ENCODE measurements at regions not wholly inside any gene's neighbourhood (a gene's known extent, or its start where the extent isn't known, plus 50 kb on each side); places are given as distances from the start of the nearest gene placed in this dataset.

GRCh38 chr16:13779676-13780075 is 140.3 kb upstream of the ERCC4 start:
- no peak for DNase-seq (ENCODE audit: low spot score)
- Mint-ChIP-seq H3K4me1 (ENCODE audit: low read depth) (no peaks in the 10 kb centered on the region), H3K4me3 (no peak overlapping the region), H3K27ac (no peak overlapping the region), H3K27me3 (ENCODE audit: insufficient read depth) (no peaks in the 10 kb centered on the region), H3K9me3 (peaks cover 13% of the 10 kb centered on the region), H3K36me3 (ENCODE audit: low read depth) (no peaks in the 10 kb centered on the region)
- intact Hi-C loops (cut with micrococcal nuclease), result no loop called here

- Mint-ChIP-seq H3K4me1 (ENCODE audit: low read depth) (no peaks in the 10 kb centered on the region), H3K27ac (no peak overlapping the region), H3K4me3 (no peak overlapping the region), H3K27me3 (ENCODE audit: insufficient read depth) (no peaks in the 10 kb centered on the region), H3K36me3 (ENCODE audit: low read depth) (no peaks in the 10 kb centered on the region), H3K9me3 (peaks cover 10% of the 10 kb centered on the region)
- DNase-seq (ENCODE audit: low spot score), result no peak
- intact Hi-C loops (cut with micrococcal nuclease), result no loop called here
Measured at GRCh38 chr16:13780406-13781168, 139.4 kb upstream of the ERCC4 start.

- Mint-ChIP-seq H3K36me3 (ENCODE audit: low read depth) (no peaks in the 10 kb centered on the region), H3K4me1 (ENCODE audit: low read depth) (no peaks in the 10 kb centered on the region), H3K27ac (no peak overlapping the region), H3K4me3 (no peak overlapping the region), H3K9me3 (peaks cover 5% of the 10 kb centered on the region), H3K27me3 (ENCODE audit: insufficient read depth) (no peaks in the 10 kb centered on the region)
- intact Hi-C loops (cut with micrococcal nuclease), result no loop called here
- no peak for DNase-seq (ENCODE audit: low spot score)
Measured at GRCh38 chr16:13781169-13781564, 138.8 kb upstream of the ERCC4 start.

GRCh38 chr16:13781575-13782338 is 138.2 kb upstream of the ERCC4 start:
- H3K9me3 Mint-ChIP-seq, result peaks cover 5% of the 10 kb centered on the region
- H3K27me3 Mint-ChIP-seq (ENCODE audit: insufficient read depth), result no peaks in the 10 kb centered on the region
- intact Hi-C loops (cut with micrococcal nuclease), result no loop called here
- H3K4me3 Mint-ChIP-seq, result no peak overlapping the region
- no peak for DNase-seq (ENCODE audit: low spot score)
- H3K27ac Mint-ChIP-seq, result no peak overlapping the region
- H3K36me3 Mint-ChIP-seq (ENCODE audit: low read depth), result no peaks in the 10 kb centered on the region
- H3K4me1 Mint-ChIP-seq (ENCODE audit: low read depth), result no peaks in the 10 kb centered on the region

- intact Hi-C loops (cut with micrococcal nuclease), result no loop called here
- Mint-ChIP-seq H3K4me3 (no peak overlapping the region), H3K27ac (no peak overlapping the region), H3K27me3 (ENCODE audit: insufficient read depth) (no peaks in the 10 kb centered on the region), H3K9me3 (peaks cover 7% of the 10 kb centered on the region), H3K36me3 (ENCODE audit: low read depth) (no peaks in the 10 kb centered on the region), H3K4me1 (ENCODE audit: low read depth) (no peaks in the 10 kb centered on the region)
- DNase-seq (ENCODE audit: low spot score), result no peak
Measured at GRCh38 chr16:13791095-13791494, 128.9 kb upstream of the ERCC4 start.

- no peak for DNase-seq (ENCODE audit: low spot score)
- Mint-ChIP-seq H3K9me3 (peaks cover 7% of the 10 kb centered on the region), H3K36me3 (ENCODE audit: low read depth) (no peaks in the 10 kb centered on the region), H3K27ac (no peak overlapping the region), H3K27me3 (ENCODE audit: insufficient read depth) (no peaks in the 10 kb centered on the region), H3K4me3 (no peak overlapping the region), H3K4me1 (ENCODE audit: low read depth) (no peaks in the 10 kb centered on the region)
- intact Hi-C loops (cut with micrococcal nuclease), result no loop called here
Measured at GRCh38 chr16:13793841-13794409, 126.0 kb upstream of the ERCC4 start.

GRCh38 chr16:13795131-13795530 is 124.8 kb upstream of the ERCC4 start:
- Mint-ChIP-seq H3K9me3 (peaks cover 7% of the 10 kb centered on the region), H3K4me3 (no peak overlapping the region), H3K36me3 (ENCODE audit: low read depth) (no peaks in the 10 kb centered on the region), H3K4me1 (ENCODE audit: low read depth) (no peaks in the 10 kb centered on the region), H3K27me3 (ENCODE audit: insufficient read depth) (no peaks in the 10 kb centered on the region), H3K27ac (no peak overlapping the region)
- intact Hi-C loops (cut with micrococcal nuclease), result no loop called here
- DNase-seq (ENCODE audit: low spot score), result no peak

- no peaks in the 10 kb centered on the region for H3K4me1 Mint-ChIP-seq (ENCODE audit: low read depth)
- no peak for DNase-seq (ENCODE audit: low spot score)
- intact Hi-C loops (cut with micrococcal nuclease), result no loop called here
Measured at GRCh38 chr16:13797718-13798117, 122.2 kb upstream of the ERCC4 start.

GRCh38 chr16:13798211-13798610 is 121.7 kb upstream of the ERCC4 start:
- H3K36me3 Mint-ChIP-seq (ENCODE audit: low read depth), result no peaks in the 10 kb centered on the region
- intact Hi-C loops (cut with micrococcal nuclease), result no loop called here
- no peaks in the 10 kb centered on the region for H3K4me1 Mint-ChIP-seq (ENCODE audit: low read depth)

More at GRCh38 chr16:13797718-13798117, 122.2 kb upstream of the ERCC4 start:
- Mint-ChIP-seq H3K4me3 (no peak overlapping the region), H3K27me3 (ENCODE audit: insufficient read depth) (no peaks in the 10 kb centered on the region), H3K27ac (no peak overlapping the region), H3K36me3 (ENCODE audit: low read depth) (no peaks in the 10 kb centered on the region), H3K9me3 (no peaks in the 10 kb centered on the region)

GRCh38 chr16:13803974-13804373 is 116.0 kb upstream of the ERCC4 start:
- no peak overlapping the region for H3K4me3 Mint-ChIP-seq
- no peaks in the 10 kb centered on the region for H3K36me3 Mint-ChIP-seq (ENCODE audit: low read depth)
- H3K27me3 Mint-ChIP-seq (ENCODE audit: insufficient read depth), result peaks cover 2% of the 10 kb centered on the region
- intact Hi-C loops (cut with micrococcal nuclease), result no loop called here
- H3K9me3 Mint-ChIP-seq, result no peaks in the 10 kb centered on the region
- no peaks in the 10 kb centered on the region for H3K4me1 Mint-ChIP-seq (ENCODE audit: low read depth)
- no peak overlapping the region for H3K27ac Mint-ChIP-seq
- DNase-seq (ENCODE audit: low spot score), result no peak

More at GRCh38 chr16:13798211-13798610, 121.7 kb upstream of the ERCC4 start:
- Mint-ChIP-seq H3K27me3 (ENCODE audit: insufficient read depth) (no peaks in the 10 kb centered on the region), H3K27ac (no peak overlapping the region), H3K9me3 (no peaks in the 10 kb centered on the region), H3K4me3 (no peak overlapping the region)
- DNase-seq (ENCODE audit: low spot score), result no peak

- no peaks in the 10 kb centered on the region for H3K4me1 Mint-ChIP-seq (ENCODE audit: low read depth)
- H3K4me3 Mint-ChIP-seq, result no peak overlapping the region
- H3K27ac Mint-ChIP-seq, result no peak overlapping the region
- intact Hi-C loops (cut with micrococcal nuclease), result no loop called here
- no peak for DNase-seq (ENCODE audit: low spot score)
- no peaks in the 10 kb centered on the region for H3K9me3 Mint-ChIP-seq
- H3K36me3 Mint-ChIP-seq (ENCODE audit: low read depth), result no peaks in the 10 kb centered on the region
- peaks cover 2% of the 10 kb centered on the region for H3K27me3 Mint-ChIP-seq (ENCODE audit: insufficient read depth)
Measured at GRCh38 chr16:13805951-13806350, 114.0 kb upstream of the ERCC4 start.

GRCh38 chr16:13806671-13807070 is 113.3 kb upstream of the ERCC4 start:
- DNase-seq (ENCODE audit: low spot score), result no peak
- no peaks in the 10 kb centered on the region for H3K4me1 Mint-ChIP-seq (ENCODE audit: low read depth)
- peaks cover 2% of the 10 kb centered on the region for H3K27me3 Mint-ChIP-seq (ENCODE audit: insufficient read depth)
- no peaks in the 10 kb centered on the region for H3K36me3 Mint-ChIP-seq (ENCODE audit: low read depth)
- H3K9me3 Mint-ChIP-seq, result no peaks in the 10 kb centered on the region
- no peak overlapping the region for H3K4me3 Mint-ChIP-seq
- H3K27ac Mint-ChIP-seq, result no peak overlapping the region
- intact Hi-C loops (cut with micrococcal nuclease), result no loop called here

- Mint-ChIP-seq H3K27ac (no peak overlapping the region), H3K4me1 (ENCODE audit: low read depth) (no peaks in the 10 kb centered on the region), H3K4me3 (no peak overlapping the region), H3K36me3 (ENCODE audit: low read depth) (no peaks in the 10 kb centered on the region), H3K9me3 (no peaks in the 10 kb centered on the region), H3K27me3 (ENCODE audit: insufficient read depth) (peaks cover 2% of the 10 kb centered on the region)
- intact Hi-C loops (cut with micrococcal nuclease), result no loop called here
- no peak for DNase-seq (ENCODE audit: low spot score)
Measured at GRCh38 chr16:13808102-13808501, 111.9 kb upstream of the ERCC4 start.
